Right ventricle myocardium superior (tissue), 1 donor: ENCODE measurements at regions not wholly inside any gene's neighbourhood (a gene's known extent, or its start where the extent isn't known, plus 50 kb on each side); places are given as distances from the start of the nearest gene placed in this dataset.

ENCODE experiments used
- ATAC-seq: fragments of 200-7000 bp; cut with Tn5 transposase; one replicate; pipeline ENCODE4 v1.9.1; 2020; ENCODE audit warnings: mild to moderate bottlenecking; ENCODE audit not compliant: poor library complexity
- DNase-seq: peaks from one replicate; pipeline ENCODE4 v3.0.0-alpha.2; 2020
- intact Hi-C: fragments of 100-400 bp; cut with DNase I; formaldehyde crosslinking; loops from one replicate; pipeline ENCODE4 v1.11.2; 2022
- donor health status: DM: no; HTN: yes; CAD: no; lungs with severe emphysema.

DNA sequence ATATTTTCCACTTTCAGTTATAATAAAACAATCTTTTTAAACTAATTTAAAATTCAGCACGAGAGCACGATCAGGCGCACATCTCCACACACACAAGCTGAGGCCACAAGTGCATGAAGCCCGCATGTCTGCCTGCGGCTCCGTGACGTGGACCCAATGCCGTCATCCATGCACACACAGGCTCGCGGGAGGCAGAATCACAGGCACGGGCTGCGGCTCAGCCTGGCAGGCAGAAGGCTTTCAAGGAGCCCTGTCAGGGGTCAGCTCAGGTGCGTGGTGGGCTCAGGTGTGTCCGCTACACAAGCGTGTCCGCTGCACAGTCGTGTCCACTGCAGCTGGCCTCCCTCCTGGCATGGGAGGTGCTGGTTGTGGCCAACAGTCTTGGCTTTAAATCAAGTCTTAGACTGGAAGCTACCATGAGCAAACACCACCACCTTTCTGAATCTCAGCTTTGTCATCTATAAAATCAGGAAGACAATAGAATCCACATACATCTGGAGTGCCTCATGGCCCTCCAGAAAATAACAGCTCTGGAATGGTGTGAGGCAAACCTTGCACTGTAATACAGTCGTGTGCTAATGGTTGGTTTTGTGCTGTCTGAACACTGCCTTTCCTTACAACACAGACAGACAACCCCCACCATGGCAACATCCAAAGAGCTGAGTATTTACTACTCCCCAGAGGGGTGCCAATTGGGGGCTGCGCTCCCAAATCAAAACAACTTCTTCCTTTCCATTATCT is 210.1 kb downstream of the NDUFA10 start:
- no peak for DNase-seq
- ATAC-seq = peak; percentile 13
- intact Hi-C loops = no loop called here

DNA sequence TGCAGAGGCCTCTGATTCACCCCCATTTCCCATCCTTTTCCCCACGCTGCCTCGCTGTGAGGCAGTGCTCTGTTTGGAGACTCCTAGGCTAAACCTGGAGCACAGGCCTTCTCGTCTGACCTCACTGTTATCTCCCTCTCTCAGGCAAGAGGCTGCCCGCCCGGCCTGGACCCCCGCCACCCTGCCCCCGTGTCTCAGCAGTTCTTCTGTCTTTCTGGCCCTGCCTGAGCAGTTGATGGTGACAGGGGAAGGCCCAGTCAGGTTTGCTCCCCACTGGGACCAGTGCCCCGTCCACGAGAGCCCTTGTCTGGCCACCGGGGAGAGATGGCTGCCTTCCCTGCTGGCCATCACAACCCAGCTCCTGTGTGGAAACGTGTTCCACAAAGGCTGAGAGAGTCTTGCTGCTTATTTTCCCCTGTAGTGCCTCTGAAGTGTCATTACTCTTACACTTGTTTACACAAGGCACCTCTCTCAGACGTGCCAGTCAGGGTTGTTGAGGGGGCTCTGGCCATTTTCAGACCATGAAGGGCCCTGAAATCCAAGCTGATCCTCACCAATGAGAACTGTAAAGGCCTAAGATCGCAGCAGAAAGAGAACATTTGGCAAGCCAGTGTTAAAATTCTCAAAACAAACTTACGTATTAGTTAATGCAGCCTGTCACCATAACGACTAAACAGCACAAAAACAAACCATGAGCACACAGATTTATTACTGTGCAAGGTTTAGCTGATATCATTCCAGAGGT is 210.9 kb downstream of the NDUFA10 start:
- ATAC-seq (peak; percentile 50), DNase-seq (no peak)
- intact Hi-C loops = no loop called here

DNA sequence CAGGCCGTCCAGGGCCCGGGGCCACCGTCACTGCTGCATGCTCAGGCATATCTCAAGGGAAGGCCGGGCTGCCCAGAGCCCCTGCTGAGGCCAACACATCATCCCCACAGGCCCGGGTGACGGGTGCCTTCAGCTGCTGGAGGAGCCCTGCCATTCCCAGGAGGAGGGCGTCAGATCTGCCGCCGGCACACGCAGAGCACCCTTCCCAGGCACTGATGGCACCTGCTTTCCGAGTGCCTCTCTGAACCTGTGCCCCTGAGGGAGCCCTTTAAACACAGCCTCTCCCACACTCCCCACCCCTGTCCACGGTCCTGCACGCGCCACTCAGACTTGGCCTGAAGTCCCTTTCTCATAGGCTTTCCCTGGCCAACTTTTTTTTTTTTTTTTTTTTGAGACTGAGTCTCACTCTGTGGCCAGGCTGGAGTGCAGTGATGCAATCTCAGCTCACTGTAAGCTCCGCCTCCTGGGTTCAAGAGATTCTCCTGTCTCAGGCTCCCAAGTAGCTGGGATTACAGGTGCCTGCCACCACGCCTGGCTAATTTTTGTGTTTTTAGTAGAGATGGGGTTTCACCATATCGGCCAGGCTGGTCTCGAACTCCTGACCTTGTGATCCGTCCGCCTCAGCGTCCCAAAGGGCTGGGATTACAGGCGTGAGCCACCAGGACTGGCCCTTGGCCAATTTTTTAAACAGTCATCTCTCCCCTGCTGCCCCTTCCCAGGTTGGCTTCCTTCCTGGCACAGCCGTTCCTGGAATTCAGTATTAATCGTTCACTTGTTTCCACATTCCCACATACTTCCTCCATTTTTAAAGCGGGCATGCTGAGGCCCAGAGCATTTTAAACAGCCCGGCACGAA is 211.7 kb downstream of the NDUFA10 start:
- DNase-seq (no peak), ATAC-seq (no peak)
- intact Hi-C loops = no loop called here

DNA sequence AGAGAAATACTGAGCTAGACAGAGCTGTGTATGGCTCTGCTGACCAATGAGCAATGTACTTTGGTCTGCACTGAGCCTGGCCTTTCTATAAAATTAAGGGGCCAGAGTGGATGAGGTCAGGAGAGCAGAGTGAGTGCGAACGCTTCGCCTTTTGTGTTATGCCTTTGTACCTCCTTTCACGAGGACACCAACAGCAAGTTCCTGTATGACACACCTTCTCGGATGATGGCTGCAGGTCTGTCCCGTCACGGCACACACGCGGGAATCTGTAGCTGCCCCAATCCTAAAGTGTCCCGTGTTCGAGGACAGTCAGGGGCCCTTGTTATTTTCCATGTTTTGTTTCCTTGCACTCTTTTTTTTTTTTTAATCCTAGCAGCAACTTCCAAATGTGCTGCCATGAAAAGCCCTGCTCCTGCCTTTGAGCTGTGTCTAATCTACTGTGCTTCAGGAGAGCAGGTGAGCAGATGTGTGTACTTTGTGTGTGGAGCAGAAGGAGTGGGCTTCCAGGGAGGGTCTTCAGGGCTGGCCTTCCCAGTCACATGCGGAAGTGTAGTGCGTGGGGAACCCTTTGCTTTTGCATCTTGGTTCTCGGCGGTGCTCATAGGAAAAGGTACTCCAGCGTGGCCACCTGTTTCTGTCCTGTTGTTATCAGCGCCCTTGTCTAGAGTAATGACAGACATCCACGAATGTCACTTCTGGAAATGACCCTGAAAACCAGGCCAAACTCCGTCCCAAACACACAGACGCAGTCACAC is 213.2 kb downstream of the NDUFA10 start:
- intact Hi-C loops = no loop called here
- ATAC-seq = no peak
- no peak for DNase-seq

DNA sequence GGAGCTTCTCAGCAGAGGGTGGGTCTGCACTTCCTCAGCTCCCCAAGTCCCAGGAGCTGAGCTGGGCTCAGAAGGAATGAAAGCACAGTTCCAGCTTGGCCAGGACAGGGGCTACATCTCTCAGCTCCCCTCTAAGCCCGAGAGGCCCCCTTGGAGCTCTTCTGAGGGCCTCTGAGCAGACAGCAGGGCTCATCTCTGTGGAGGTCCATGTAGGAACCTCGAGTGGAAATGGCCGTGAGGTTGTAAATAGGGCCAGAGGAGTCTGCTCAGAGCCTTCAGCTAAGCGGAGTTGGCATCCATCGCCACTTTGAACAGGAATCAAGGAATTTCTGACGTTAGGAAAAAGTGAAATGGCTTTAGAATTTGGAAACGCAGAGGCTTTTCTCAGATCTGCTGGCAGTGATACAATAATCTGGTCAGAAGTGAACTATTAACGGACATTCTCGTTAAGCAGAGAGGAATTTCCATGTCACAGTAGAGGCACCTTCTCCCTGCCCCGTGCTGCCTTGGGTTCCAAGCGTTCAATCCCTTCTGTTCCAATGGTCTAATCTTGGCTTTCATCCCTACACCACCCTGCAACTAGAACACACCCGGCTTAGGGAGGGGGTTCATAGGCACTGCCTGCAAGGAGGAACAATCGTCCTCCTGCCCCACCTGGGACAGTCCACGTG is 213.9 kb downstream of the NDUFA10 start:
- intact Hi-C loops = no loop called here
- no peak for ATAC-seq
- DNase-seq = no peak

DNA sequence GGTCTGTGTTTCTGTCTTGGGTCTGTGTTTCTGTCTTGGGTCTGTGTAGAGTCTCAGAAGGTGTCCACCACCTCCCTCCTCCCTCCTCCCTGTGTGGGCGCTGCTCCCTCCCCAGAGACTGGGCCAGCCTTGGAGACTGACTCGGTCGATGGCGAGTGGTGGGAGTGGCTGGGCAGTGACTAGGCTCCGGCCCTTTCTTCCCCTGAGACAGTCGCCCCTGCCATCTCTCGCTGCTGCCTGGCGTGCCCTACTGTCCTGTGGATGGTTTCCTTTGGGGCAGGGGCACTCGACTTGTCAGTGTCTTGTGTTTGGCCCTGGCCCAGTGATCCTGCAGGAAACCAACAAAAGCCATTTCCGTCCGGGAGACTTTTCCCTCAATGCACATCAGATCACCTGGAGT is 215.8 kb downstream of the NDUFA10 start:
- DNase-seq = no peak
- ATAC-seq = no peak
- intact Hi-C loops = no loop called here

DNA sequence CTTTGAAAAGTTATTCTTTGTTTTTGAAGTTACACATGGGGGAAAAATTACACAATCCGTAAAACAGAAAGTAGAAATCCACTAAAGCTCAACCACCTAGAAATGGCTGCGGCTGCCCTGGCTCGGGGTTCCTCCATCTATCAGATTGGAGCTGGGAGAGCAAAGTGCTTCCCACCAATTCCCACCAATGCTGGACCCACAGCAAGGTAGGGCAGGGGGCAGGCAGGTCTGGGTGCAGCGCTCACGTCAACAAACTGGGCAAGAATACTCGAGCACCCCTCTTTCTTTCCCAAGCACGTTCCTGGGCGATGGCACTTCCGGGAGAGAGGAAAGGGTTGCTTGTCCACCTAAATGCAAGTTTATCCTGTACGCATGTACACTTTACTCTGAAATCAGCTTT is 217.6 kb downstream of the NDUFA10 start:
- intact Hi-C loops = no loop called here
- ATAC-seq (no peak), DNase-seq (no peak)

DNA sequence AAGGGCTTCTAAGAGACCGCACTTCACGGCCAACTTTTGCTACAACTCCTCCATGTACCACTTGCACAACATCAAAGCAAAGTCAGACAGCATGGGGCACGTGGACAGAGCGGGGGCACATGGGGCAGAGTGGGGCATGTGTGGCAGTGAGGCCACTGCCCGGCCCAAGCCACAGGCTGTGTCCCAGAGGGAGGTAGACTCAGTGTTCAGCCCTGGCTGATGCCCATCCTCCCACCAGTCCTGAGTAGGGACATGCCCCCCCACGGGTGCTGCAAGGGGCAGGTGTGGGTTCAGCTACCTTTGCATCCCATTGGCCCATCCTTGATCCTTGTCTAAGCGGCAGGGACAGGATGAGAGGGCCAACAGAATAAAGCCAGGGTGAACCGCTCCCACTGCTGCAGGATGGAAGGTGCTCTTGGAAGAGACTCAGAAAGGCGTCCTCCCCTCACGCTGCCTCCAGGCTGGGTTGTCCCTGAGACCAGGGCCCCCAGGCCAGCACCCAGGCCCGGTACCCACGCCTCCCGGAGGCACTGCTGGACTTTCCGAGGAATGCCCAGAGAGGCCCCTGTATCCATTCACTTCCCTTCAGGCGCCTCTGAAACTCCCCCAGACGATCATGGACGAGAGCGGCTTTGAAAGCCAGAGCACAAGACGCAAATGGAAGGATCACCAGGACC is 218.2 kb downstream of the NDUFA10 start:
- ATAC-seq = no peak

DNA sequence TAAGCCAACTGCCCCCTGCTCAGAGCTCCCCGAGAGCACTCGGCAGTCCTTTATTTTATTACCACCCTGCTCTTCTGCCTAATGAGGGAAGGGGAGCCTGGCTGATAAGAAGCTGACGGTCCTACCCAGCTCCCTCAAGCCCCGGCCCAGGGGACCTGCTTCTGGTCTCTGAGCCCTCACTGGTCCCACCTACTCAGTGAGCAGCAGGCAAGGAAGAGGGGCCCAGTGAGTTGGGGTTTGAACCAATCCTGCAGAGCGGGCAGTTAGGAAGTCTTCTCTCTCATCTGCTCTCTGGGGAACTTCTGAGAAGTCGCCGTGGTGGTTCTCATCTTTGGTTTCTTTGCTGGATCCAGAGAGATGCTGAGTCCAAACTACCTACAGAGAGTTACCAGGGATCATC is 218.9 kb downstream of the NDUFA10 start:
- intact Hi-C loops = no loop called here
- ATAC-seq (no peak), DNase-seq (no peak)

More for the DNA sequence above, 218.2 kb downstream of the NDUFA10 start:
- no peak for DNase-seq
- intact Hi-C loops = no loop called here

DNA sequence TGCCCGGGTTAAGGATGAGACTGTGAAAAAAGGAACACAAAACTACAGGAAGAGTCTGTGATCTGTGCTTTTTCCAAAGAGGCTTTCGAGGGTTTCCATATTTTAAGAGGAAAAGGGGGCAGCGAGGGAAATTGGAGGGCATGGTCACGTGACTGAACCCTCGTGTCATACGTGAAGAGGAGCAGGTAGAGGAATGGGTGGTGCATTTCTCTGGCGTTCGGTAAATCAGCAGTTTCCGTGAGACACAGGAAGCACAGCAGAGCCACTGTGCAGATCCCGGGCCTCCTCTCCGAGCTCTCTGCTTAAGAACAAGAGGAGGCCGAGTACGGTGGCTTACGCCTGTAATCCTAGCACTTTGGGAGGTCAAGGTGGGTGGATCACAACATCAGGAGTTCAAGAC is 219.7 kb downstream of the NDUFA10 start:
- intact Hi-C loops = no loop called here
- ATAC-seq (no peak), DNase-seq (no peak)

DNA sequence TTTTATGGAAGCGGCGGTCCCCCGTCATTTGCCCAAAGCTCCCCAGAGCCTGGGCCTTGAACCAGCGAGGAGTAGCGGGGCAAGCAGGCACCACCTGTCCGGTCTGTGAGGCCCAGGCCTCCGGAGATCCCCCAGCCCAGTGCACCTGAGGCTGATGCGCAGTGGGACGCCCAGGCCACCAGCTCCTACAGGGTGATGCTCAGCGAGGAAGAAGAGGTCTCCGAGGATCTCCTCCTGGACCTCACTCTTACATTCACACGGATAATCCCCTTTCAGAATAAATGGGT is 220.2 kb downstream of the NDUFA10 start:
- DNase-seq (no peak), ATAC-seq (no peak)
- intact Hi-C loops = no loop called here

DNA sequence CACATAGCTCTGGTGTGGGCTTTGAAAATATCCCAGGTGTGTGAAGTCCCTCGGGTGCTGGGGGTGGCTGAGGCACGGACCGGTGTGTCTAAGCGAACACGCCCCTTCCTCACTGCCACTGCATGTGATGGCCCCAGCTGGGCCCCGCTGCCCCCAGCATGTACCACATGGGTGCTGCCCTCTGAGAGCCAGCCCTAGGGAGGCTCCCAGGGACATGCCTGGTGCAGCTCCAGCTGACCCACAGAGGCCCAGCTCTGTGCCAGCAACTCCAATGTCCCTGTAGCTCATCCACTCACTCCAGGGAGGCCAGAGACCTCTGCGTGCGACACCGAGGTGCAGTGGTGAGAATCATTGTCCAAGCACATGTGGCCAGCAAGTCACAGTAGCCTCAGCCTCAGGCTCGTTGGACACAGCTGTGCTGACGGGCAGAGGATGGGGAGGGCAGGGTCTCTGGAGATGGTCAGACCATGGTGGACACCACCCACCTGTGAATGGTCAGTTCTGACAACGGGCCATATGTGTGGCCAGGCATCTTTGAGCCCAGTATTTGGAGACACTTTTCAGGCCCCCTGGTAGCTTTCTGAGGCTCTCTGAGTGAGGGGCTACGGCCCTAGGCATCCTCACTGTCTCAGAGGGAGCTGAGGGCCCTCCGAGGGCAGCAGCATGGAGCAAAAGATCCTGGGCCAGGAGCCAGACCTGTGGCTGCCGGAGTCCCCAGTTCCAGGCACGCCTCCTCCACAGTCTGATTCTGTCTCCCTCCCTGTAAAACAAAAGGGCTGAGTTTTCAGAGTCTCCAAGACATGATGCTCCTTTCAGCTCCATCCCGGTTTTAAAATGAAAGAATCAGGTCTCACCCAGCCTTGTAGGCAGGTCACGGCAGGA is 220.7 kb downstream of the NDUFA10 start:
- DNase-seq (no peak), ATAC-seq (no peak)
- intact Hi-C loops = no loop called here

DNA sequence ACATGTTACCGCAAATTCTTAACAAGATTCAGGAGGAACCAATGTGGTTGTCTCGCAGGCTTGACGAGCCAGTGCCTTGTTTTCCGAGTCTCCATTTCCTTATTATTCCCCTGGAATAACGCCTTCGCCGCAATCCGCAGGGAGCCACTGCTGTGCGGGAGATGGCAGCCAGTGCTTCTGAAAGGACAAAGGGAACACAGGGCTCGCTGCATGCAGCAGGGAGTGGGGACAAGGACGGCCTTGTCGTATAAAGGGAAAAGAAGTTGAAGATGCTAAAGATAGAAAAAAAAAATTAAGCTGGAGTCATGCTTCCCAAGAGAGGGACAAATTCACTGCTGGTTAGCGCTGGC is 221.4 kb downstream of the NDUFA10 start:
- no peak for ATAC-seq
- DNase-seq = no peak
- intact Hi-C loops = no loop called here

DNA sequence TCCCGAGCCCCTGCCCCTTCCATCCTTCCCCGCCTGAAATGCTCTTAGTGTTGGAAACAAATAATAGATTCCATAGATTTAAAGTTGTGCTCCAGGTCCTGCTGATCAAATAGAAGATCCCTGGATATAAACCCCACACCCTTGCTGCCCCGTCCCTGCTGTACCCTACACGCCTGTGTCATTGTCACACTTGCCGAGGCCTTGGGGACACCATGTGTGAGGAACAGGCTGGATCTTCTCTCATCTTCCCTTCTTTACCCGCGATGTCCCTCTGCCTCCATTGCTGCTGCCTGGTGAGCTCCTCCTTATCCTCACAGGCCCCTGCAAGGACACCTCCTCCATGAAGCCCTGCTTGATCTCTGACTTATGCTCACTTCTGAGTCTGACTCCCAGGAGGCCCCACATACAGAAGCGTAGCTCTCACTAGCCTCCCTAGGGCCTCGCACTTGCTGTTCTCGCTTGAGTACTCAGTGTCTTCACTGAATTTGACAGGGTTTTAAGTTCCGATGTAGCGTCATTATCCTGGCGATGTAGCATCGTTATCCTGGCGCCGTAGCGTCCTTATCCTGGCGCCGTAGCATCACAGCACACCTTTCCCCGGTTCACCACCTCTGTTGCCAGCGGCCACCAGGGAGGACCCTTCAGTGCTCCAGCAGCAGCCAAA is 221.9 kb downstream of the NDUFA10 start:
- ATAC-seq = no peak
- no peak for DNase-seq

DNA sequence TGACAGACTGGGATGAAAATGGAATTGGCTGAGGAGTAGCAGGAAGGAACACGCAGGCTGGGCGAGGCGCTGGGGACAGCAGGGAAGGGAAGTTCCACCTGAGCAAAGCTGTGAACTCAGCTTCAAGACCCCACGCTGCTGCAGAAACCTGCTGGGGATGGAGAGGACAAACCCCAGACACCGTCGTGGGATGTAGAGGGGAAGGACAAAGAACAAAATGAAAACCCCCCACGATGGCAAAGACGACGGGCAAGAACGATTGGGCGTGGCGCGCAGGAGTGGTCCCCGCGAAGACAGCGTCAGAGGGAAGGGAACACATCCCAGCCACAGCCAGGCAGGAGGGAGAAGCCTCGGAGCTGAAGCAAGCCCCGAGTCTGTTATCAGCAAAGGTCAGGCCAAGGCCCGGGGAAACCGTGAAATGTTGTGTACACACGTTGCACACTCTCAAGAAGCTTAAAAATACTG is 222.9 kb downstream of the NDUFA10 start:
- ATAC-seq (no peak), DNase-seq (no peak)
- intact Hi-C loops = no loop called here

More for the DNA sequence above, 221.9 kb downstream of the NDUFA10 start:
- intact Hi-C loops = no loop called here

DNA sequence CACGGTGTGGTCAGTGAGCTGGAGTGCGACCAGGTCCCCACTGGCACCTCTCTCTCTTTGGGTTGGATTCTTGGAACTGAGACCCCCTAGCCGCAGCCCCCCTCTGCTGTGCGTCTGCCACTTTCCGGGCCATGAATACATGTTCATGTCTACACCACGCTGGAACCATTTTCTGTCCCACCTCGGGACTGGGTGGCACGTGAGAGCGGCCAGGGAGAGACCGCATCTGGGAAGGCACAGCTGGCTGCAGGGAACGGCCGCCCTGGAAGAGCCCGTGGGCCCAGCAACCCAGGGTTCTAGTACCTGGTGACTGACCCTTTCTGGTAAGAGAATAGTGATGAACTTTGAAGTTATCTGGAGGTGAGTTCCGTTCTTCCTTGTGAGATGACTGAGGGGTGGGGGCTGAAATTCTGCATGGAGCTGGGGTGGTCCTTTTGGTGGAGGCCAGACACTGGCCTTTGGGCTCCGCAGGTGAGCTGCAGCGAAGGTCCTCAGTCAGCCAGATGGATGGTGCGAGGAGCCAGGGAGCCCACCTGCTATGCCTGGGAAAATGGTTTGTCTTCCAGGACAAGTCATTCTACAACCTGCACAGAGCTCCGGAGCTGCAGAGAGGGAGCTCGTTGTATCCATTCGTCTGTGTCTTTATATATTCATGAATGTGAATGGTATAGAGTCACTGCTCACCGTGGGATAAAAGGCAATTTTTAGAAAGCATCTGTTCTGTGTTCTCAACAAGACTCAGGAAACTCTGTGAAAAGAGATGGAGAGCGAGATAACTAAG is 223.5 kb downstream of the NDUFA10 start:
- ATAC-seq (no peak), DNase-seq (no peak)
- intact Hi-C loops = no loop called here
